Mononuclear cell (primary cell): ENCODE measurements at regions not wholly inside any gene's neighbourhood (a gene's known extent, or its start where the extent isn't known, plus 50 kb on each side); places are given as distances from the start of the nearest gene placed in this dataset.
"Not testable (repeated sequence)": the region's sequence is repeated elsewhere in the genome, so short reads cannot be mapped to it uniquely, and the experiment has no call there.

Experiments
- H3K27me3 ChIP-seq: 2 replicates; pipeline ENCODE4 v1.6.0; 2011; ENCODE audit warnings: low read length, control low read depth; ENCODE audit not compliant: insufficient read depth
- H3K4me1 ChIP-seq: 2 replicates; pipeline ENCODE4 v1.5.1; 2011; ENCODE audit warnings: mild to moderate bottlenecking, low read length, control low read depth; ENCODE audit not compliant: insufficient read depth
- H3K4me3 ChIP-seq: 2 replicates; pipeline ENCODE4 v1.5.1; 2011; ENCODE audit warnings: mild to moderate bottlenecking, low read length, moderate library complexity
- H3K9me3 ChIP-seq: 2 replicates; pipeline ENCODE4 v1.5.1; 2011; ENCODE audit warnings: low read depth, mild to moderate bottlenecking, control low read depth, low read length

DNA sequence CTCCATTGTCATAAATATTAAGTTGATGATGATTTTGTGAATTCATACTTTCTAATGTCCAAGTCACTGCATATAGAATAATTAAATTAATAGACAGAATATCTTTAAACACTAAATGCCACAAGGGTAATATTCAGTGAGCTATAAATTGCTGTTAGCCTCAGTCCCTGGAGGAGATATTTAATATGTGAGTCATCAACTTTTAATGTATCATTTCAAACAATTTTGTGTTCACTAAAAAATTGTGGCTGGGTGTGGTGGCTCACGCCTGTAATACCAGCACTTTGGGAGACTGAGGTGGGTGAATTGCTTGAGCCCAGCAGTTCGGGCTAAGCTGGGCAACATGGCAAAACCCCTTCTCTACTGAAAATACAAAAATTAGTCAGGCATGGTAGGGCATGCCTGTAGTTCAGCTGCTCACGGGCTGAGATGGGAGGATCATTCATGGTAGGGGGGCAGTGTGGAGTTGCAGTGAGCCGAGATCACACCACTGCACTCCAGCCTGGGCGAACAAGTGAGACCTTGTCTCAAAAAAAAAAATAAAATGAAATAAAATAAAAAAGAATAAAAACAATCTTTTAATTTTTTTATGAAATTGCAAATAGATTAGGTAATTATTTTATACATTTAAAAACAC lies 717.3 kb upstream of the CHD1 start:
- H3K4me1 ChIP-seq = no peaks in the 10 kb centered on the region
- peaks cover 4% of the 10 kb centered on the region for H3K9me3 ChIP-seq

DNA sequence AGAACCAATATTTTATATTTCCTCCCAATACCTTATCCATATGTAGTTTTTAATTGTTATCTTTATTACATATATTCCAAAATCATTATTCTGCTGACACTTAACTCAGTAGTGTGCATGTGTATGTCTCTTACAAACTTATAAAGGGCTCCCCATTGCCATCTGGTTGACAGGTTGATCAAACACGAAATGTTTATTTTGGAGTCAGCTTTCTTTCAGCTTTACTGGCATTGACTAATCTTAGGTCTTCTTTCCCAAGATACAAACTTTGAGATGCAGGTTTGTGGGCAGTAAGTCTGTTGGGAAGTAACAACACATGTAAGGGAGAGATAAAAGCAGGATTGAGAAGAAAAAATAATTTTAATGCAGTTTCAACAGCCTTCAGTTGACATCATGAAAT lies 716.0 kb upstream of the CHD1 start:
- Histone ChIP-seq H3K27me3 (no peaks in the 10 kb centered on the region), H3K4me3 (no peak overlapping the region), H3K9me3 (peaks cover 4% of the 10 kb centered on the region), H3K4me1 (no peaks in the 10 kb centered on the region)

More for the DNA sequence above, 717.3 kb upstream of the CHD1 start:
- Histone ChIP-seq H3K27me3 (no peaks in the 10 kb centered on the region), H3K4me3 (no peak overlapping the region)

DNA sequence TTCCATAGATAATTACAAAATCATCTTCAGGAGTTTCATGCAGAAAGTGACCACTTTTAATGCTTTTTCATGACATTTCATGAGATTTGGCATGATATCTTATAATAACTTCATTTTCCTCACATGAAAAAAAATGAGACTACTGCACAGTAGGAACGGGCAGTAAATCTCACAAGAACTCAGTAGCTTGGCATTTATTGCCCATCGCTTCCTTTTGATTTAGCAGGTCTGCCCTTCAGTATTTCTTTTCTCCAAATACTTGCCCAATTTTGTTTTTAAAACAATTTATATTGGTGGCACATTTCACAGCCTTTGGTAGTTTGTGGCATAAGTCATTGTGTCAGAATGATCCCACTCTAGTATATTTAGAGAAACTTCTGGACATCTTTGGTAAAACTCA lies 711.8 kb upstream of the CHD1 start:
- H3K9me3 ChIP-seq = peaks cover 4% of the 10 kb centered on the region
- no peaks in the 10 kb centered on the region for H3K27me3 ChIP-seq
- H3K4me1 ChIP-seq = no peaks in the 10 kb centered on the region
- H3K4me3 ChIP-seq = no peak overlapping the region

DNA sequence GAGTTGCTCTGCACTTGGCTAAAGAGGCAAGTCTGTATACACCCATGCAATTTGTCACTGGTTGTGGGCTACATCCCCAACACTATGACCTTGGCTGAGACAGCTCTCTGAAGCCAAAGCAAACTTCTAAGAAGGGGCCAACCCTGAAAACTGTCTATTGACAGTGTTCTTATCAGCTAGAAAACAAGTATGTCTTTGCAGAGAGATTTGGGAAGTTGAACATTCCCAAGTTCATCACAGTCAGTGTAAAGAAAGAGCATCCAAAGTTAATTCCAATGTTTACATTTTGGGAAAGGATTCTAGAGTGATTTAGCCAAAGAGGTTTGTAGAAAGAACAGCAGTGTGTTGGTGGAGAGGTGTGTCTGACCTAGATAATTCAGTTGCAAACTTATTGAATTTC lies 711.1 kb upstream of the CHD1 start:
- H3K4me1 ChIP-seq = no peaks in the 10 kb centered on the region
- H3K4me3 ChIP-seq = no peak overlapping the region
- no peaks in the 10 kb centered on the region for H3K27me3 ChIP-seq
- H3K9me3 ChIP-seq = peaks cover 4% of the 10 kb centered on the region

DNA sequence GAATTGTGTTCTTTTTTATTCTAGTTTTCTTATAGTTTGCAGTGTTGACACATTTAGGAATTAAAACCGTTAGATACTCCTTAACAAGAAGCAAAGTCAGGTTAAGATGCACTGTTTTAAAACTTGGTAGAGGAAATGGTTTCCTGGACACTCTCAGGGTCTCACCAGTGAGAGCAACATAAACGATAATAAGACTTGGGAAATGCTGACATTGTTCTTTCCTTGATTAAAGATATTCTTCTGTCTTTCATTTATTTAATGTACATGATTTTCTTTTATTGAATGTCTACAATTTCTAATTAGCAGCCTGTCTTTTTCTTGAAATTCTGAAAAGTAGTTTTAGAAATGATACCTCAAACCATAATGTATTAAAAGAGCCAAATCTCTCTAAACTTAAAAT lies 707.9 kb upstream of the CHD1 start:
- no peaks in the 10 kb centered on the region for H3K9me3 ChIP-seq
- no peak overlapping the region for H3K4me3 ChIP-seq
- no peaks in the 10 kb centered on the region for H3K27me3 ChIP-seq
- no peaks in the 10 kb centered on the region for H3K4me1 ChIP-seq

DNA sequence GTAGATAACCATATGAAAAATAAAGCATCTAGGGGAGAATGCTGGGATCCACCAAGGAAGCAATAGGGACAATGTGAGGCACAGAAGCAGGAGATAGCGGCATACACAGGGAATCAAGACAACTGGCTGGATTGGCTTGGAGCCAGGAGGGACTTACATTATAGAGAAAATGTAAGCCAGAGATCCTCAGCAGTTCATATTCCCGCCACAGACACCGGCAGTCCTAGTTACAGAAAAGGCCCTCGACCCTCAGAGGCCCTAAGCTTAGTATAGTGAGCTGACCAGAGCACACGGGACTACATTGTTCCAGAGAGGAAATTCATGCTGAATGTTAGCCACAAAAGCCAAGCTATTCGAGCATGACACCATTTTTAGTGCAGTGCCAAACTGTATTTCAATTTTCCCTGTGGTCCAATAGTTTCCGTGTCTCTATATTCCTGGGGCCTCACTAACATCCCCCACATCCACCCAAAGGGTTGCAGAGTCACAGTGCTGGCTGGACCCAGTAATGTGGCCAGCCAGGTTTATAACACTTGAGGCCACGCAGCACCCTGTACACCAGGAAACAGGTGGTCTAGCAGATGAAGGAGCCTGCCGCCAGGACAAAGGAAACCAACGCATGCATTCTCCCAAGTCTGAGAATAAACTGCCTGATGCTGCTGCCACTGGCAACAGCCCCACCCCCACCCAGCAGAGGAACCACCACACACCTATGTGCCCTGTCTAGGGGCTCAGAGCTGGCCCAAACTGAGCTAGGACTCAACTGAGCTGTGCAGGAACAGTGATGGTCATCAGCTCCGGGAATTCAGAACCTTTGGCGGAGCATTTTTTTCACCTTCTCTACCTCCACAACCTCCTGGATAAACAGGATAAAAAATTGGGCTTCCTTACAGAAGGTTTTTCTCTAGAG lies 693.2 kb upstream of the CHD1 start:
- Histone ChIP-seq H3K4me1 (no peaks in the 10 kb centered on the region), H3K27me3 (no peaks in the 10 kb centered on the region), H3K9me3 (no peaks in the 10 kb centered on the region), H3K4me3 (no peak overlapping the region)

DNA sequence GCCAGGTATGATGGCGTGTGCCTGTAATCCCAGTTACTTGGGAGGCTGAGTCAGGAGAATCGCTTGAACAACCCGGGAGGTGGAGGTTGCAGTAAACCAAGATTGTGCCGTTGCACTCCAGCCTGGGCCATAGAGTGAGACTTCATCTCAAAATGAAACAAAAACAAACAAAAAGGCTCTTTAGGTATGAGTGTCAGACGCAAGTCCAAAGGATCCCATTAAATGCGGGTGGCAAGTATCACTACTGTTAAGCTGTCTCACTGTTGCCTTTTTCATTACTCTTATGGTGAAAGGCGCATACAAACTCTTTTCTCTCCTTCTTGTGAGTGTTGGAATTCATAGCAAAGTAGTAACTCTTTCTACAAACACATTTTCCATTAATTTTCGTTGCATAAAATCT lies 688.5 kb upstream of the CHD1 start:
- no peaks in the 10 kb centered on the region for H3K27me3 ChIP-seq
- no peaks in the 10 kb centered on the region for H3K4me1 ChIP-seq
- H3K9me3 ChIP-seq = no peaks in the 10 kb centered on the region
- no peak overlapping the region for H3K4me3 ChIP-seq

DNA sequence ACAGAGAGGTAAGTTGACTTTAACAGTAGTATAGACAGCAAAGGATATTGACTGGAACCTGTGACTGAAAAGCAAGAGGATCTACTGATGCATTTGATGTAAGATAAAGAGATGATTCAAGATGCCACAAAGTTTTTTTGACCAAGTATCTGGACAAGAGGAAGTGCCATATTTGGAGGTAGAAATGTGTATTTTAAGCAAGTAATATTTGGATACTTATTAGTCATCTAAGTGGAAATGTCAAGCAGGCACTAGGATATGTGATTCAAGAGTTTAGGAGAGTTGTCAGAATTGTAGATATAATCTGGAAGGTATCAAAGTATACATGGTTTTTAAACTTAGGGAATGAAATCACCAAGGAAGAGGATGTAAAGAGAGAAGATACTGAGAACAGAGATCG lies 686.1 kb upstream of the CHD1 start:
- no peaks in the 10 kb centered on the region for H3K4me1 ChIP-seq
- no peaks in the 10 kb centered on the region for H3K9me3 ChIP-seq
- no peaks in the 10 kb centered on the region for H3K27me3 ChIP-seq
- no peak overlapping the region for H3K4me3 ChIP-seq

DNA sequence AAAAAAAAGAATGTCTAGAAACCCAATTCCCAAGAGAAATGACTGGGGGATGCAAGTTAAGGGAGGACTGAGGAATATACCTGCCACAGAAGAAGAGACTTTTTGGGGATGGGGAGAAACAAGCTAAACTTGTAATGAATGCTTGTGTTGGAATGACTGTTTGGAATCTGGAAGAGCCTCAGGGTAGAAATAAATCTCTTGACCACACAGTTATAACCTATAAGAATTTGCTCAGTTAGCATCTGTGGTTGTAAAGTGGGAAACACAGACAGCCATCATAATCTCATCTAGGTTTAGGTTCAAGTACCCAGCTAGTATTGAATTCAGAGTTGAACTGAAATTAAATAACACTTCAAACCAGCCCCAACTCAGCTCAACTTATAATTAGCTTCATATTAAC lies 678.3 kb upstream of the CHD1 start:
- Histone ChIP-seq H3K4me1 (no peaks in the 10 kb centered on the region), H3K9me3 (no peaks in the 10 kb centered on the region)

DNA sequence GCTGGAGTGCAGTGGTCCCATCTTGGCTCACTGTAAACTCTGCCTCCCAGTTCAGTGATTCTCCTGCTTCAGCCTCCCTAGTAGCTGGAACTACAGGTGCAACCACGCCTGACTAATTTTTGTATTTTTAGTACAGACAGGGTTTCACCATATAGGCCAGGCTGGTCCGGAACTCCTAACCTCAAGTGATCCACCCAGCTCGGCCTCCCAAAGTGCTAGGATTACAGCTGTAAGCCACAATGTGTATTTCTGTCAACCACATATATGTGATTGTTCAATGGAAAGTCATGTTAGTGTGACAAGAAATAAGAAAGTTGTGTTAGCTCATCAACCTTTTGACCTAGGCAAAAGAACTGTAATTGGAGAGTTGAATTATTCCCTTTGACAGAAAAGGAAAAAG lies 677.1 kb upstream of the CHD1 start:
- Histone ChIP-seq H3K9me3 (no peaks in the 10 kb centered on the region), H3K4me1 (no peaks in the 10 kb centered on the region), H3K27me3 (no peaks in the 10 kb centered on the region), H3K4me3 (no peak overlapping the region)

More for the DNA sequence above, 678.3 kb upstream of the CHD1 start:
- H3K27me3 ChIP-seq = no peaks in the 10 kb centered on the region
- H3K4me3 ChIP-seq = no peak overlapping the region

DNA sequence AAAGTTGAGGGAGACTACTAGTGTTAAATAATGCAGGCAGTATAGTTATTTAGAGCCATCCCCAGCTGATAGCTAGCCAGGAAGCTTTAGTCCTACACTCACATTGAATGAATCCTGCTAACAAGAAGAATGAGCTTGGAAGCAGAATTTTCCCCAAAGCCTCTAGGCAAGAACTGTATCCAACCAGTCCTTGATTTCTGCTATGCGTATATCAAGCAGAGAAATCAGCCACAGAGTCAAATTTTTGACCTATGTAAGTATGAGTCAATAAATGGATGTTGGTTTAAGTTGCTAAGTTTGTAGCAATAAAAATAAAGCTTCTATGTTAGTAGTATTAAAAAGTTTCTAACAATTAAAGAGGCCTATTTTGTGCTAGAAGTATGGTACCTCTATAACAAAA lies 672.1 kb upstream of the CHD1 start:
- Histone ChIP-seq H3K9me3 (no peaks in the 10 kb centered on the region), H3K27me3 (no peaks in the 10 kb centered on the region), H3K4me1 (no peaks in the 10 kb centered on the region), H3K4me3 (no peak overlapping the region)

DNA sequence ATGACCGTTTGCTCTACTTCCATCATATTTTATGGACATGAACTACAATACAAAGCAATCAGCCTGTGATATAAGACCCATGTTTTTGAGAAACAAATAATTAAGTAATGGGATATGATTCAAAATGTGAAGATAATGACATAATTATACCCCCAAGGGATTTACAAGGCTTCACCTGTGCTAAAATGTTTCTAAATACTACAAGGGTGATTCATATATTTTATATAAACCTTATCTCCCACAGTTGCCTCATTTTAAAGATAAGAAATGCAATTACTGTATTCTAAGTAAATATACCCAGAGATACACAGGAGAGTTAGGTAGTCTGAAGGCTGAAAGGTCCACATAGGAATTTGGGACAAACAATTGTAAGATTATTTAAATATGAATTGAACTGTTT lies 662.0 kb upstream of the CHD1 start:
- H3K4me3 ChIP-seq = no peak overlapping the region
- H3K27me3 ChIP-seq = no peaks in the 10 kb centered on the region
- H3K4me1 ChIP-seq = no peaks in the 10 kb centered on the region
- H3K9me3 ChIP-seq = no peaks in the 10 kb centered on the region

DNA sequence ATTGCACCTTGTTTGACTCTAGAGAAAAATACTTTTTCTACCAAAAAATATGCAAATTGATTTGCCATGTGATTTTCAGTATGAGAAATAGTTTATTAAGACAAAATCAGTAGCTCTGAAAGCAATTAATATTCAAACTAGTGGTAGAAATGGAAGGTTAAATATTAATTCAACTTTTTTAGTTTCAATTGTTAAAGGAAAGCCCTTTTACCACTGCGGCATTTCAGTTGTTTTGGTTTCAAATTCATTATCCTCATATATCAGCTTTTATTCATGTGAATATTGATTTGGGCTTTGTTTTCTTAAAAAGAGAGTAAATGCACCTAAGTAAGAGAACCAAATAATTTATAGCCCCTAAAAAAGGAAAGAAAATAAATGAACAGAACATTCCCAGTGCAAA lies 660.6 kb upstream of the CHD1 start:
- H3K4me1 ChIP-seq = no peaks in the 10 kb centered on the region
- no peaks in the 10 kb centered on the region for H3K9me3 ChIP-seq
- H3K27me3 ChIP-seq = no peaks in the 10 kb centered on the region
- H3K4me3 ChIP-seq = no peak overlapping the region

DNA sequence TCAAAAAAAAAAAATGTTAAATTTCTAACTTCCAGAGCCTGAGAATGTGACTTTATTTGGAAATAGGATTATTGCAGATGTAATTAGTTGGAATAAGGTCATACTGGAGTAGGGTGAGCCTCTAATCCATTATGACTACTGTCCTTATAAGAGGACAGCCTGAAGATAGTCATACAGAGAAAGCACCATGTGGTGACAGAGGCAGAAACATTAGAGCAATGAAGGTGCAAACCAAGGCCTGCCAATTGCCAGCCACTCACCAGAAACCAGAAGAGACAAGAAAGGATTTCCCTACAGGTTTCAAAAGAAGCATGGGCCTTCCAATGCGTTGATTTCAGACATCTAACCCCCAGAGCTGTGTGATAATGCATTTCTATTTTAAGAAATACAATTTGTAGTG lies 659.2 kb upstream of the CHD1 start:
- Histone ChIP-seq H3K9me3 (no peaks in the 10 kb centered on the region), H3K4me1 (no peaks in the 10 kb centered on the region), H3K4me3 (no peak overlapping the region), H3K27me3 (no peaks in the 10 kb centered on the region)

DNA sequence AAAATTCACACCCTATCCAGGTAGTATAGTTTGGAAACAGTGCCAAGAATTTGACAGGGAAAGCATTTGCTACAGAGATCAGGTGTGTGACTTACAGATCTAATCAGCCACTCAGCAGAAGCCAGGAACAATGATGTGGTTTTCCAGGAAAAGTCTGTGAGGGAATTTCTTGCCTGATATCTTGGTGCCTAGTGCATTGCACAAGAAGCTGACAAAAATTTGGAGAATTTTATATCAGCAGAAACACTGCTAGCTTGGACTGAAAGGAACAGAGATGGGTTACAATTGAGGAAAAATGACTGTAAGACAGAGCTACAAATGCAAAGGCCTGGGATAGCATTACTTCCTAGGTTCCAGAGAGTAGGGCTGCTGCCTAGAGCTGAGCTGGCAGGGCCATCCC lies 658.1 kb upstream of the CHD1 start:
- H3K9me3 ChIP-seq = no peaks in the 10 kb centered on the region
- H3K4me1 ChIP-seq = no peaks in the 10 kb centered on the region
- no peak overlapping the region for H3K4me3 ChIP-seq
- no peaks in the 10 kb centered on the region for H3K27me3 ChIP-seq

DNA sequence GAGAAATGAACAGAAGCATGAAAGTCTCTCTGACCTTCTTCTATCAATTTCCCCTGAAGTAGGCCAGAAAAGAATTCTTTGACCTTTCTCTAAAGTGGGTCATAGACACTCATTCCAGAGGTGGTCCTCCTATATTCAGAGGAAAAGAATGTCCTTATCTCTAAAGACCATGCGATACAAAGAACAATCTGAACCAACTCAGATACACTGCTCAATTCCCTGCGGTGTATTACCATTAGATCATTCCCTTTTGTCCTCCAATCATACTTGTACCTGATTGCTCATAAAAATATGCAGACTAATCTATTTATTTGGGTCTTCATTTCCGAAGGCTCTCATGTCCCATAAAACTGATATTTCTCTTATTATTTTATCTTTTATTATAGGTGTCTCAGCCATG lies 652.4 kb upstream of the CHD1 start:
- not testable (repeated sequence) for H3K4me3 ChIP-seq, H3K9me3 ChIP-seq, H3K4me1 ChIP-seq, H3K27me3 ChIP-seq
